HPDE6-E6E7 (cell line): ENCODE measurements at regions not wholly inside any gene's neighbourhood (a gene's known extent, or its start where the extent isn't known, plus 50 kb on each side); places are given as distances from the start of the nearest gene placed in this dataset.

ENCODE experiments used
- DNase-seq: peaks from one replicate; pipeline ENCODE4 v3.0.0; 2011; ENCODE audit warnings: missing footprints; ENCODE audit errors: extremely low spot score

DNA sequence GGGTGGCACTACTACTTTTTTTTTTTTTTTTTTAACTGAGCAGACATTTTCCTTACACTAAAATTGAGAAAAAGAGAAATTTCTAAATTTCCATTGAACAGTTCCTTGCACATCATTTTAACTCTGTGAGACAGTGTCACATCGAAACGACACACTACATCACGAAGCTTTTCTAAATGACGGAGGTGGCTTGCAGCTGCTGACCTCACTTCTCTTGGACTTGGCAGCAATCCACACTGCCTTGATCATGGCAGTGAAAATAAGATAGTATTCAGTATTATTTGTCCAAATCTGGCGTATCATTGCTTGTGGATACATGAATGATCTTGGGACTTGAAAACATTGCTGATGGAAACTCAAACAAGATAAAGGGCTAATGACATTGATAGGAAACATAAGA, 80.3 kb upstream of the CYYR1 start:
- no peak for DNase-seq

DNA sequence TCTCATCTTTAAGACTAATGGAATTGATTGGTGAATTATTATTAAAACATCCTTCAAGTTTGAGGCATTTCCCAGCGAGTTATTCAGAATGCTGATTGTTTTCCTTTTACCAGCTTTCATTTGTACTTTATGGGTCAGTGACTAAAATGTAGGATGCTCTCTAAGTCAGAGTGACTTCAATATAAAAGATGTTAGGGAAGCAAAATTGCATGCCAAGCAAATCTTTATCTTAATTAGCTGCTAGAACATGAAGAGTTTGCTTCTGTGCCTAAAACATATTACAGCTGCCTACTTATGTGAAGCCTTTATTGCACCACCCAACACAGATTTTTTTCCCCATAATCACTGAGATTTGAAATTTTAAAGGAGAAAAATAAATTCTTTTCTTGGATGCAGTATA, 79.8 kb upstream of the CYYR1 start:
- no peak for DNase-seq

DNA sequence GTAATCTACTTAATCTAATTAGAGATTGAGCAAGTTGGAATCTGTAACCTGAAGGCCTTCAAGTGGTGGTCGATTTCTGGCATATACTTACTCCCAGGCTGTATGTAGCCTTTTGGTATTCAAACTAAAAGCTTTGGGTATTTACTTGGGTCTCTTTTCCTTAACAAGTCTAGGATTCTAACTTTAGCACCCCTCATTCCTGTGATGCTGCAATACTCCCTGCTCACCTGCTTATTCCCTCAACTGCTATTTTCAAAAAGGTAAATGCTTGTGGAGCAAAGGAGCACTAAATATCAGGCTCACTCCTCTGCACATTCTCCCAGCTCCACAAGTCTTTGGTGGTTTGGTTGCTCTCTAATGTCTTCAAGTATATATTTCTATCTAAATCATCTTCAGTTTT, 68.0 kb upstream of the CYYR1 start:
- no peak for DNase-seq

DNA sequence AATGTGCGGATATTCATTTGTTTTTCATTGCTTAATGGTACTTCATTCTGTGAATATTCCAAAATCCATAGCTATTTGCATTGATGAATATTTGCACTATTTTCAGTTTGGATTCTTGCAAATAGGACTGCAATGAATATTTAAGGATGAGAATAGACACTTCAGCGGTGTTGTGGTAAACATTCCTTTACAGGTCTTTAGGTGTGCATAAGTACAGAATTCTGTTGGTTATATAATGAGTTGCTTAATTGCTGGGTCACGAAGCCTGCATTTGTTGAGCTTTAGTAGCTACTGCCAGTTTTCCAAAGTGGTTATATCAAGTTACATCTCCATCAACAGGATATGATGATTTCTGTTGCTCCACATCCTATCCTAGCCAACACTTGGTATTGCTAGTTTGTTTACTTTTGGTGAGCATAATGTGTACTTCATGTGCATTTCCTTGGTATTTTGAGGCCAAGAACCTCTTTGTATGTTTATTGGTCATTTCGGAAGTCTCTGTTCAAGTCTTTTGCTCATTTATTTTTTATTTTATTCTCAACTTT, 64.2 kb upstream of the CYYR1 start:
- DNase-seq: no peak

DNA sequence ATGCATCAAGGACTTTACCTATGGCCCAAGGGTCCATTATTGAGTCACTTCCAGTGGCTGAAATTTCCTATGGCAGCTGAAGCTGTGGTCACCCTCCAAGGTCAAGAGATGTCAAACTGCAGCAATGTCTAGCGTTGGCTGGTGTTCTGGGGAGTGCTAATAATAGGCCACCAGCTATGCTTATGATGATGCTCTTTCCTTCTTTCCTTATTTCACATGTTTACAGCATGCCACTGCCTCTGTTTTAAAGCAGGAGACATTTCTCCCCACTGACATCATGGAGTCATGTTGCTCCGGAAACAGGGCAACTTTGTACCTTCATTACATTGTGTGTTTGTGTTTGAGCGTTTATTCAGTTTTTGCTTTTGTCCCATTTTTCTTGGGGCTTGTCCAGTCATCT, 62.6 kb upstream of the CYYR1 start:
- DNase-seq: no peak

DNA sequence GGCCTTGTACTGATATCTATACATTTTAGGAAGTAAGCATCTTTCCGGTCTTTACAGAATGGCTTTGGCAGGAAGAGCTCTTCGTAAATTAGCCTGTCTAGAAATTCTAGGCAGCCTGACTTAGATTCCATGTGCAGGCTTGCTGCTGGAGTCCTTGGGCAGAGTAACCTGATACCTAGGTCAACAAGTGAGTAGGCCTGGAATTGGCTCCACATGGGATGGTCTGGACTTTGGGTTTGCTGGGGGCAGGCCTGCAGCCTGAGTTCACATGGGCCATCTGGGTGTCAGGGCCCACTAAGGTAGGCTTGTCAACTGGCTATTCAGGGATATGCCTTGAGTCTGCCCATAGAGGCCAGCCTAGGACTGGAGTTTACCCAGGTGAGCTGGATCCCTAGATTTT, 59.6 kb upstream of the CYYR1 start:
- no peak for DNase-seq

DNA sequence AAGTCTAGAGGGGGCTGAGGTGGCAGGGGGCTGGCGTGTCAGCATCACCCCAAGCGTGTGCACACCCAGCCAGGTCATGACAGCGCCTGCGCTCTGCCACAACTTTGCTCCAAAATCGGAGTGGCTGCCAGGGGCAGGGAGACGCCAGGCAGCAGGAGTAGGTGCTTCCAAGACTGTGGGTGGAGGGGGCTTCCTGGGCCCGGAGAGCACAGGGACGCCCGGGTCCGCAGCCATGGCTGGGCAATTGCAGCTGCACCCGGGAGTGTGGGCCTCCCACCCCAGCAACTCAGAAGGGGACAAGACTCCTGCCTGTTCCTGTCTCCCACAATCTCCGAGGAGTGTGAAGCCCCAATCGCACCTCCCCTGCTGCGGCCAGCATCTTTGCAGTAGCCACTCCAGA, 53.1 kb upstream of the CYYR1 start:
- DNase-seq: no peak

DNA sequence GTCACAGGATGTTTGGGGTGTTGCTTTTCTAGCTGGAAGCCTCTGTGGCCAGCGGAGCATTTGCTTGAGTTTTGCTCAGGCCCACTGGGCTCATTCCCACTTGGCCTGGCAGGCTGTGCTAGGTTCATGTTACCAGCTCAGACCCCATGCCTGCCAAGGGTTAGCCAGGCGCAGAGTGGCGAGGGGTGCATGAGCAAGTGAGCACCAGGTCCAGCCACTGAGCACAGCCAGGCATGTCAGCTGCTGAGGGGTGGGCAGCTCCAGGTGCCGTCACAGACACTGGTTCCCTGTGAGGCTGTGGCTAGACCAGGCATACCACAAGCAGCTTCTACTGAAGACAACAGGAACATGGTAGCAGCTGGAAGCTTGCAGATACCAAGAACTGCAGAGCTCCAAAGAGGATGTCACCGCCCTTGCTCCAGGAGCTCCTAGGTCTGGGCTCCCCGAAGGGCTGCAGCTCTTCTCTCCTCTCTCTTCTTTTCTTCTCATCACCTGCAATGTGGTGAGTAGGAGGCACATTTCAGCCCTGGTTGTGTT, 52.0 kb upstream of the CYYR1 start:
- no peak for DNase-seq
